RWPE2 (cell line): ENCODE measurements at regions not wholly inside any gene's neighbourhood (a gene's known extent, or its start where the extent isn't known, plus 50 kb on each side); places are given as distances from the start of the nearest gene placed in this dataset.

Experiments
- ATAC-seq: fragments of 200-7000 bp; cut with Tn5 transposase; 3 replicates; pipeline ENCODE4 v1.9.1; 2021; ENCODE audit warnings: low read depth
- DNase-seq: peaks from one replicate; pipeline ENCODE4 v3.0.0-alpha.2; 2020; ENCODE audit warnings: low spot score
- H3K27ac ChIP-seq: fragments of 450-650 bp; 2 replicates; pipeline ENCODE4 v1.5.1; 2017; ENCODE audit warnings: mild to moderate bottlenecking; ENCODE audit not compliant: poor library complexity, severe bottlenecking
- H3K27me3 ChIP-seq: fragments of 250-450 bp; sonication (Bioruptor Pico); 2 replicates; pipeline ENCODE4 v1.5.1; 2021; ENCODE audit warnings: mild to moderate bottlenecking, moderate library complexity; ENCODE audit not compliant: insufficient read depth, poor library complexity, severe bottlenecking
- H3K36me3 ChIP-seq: fragments of 250-450 bp; sonication (Bioruptor Pico); 2 replicates; pipeline ENCODE4 v1.5.1; 2020; ENCODE audit warnings: low read depth, mild to moderate bottlenecking, moderate library complexity
- H3K4me1 ChIP-seq: fragments of 250-450 bp; sonication (Bioruptor Pico); 2 replicates; pipeline ENCODE4 v1.5.1; 2021; ENCODE audit warnings: mild to moderate bottlenecking, moderate library complexity; ENCODE audit not compliant: insufficient read depth, poor library complexity, severe bottlenecking
- H3K4me3 ChIP-seq: fragments of 250-450 bp; sonication (Bioruptor Pico); 2 replicates; pipeline ENCODE4 v1.5.1; 2021; ENCODE audit warnings: mild to moderate bottlenecking, moderate library complexity; ENCODE audit not compliant: severe bottlenecking
- H3K9me3 ChIP-seq: fragments of 250-450 bp; sonication (Bioruptor Pico); 2 replicates; pipeline ENCODE4 v1.5.1; 2021; ENCODE audit warnings: mild to moderate bottlenecking, moderate library complexity; ENCODE audit not compliant: severe bottlenecking
- CTCF ChIP-seq: fragments of 450-650 bp; IDR thresholded peaks from one replicate; pipeline ENCODE4 v1.5.1; 2017; ENCODE audit warnings: mild to moderate bottlenecking, moderate library complexity; ENCODE audit not compliant: poor library complexity, severe bottlenecking

GRCh38 chr2:181404472-181404871 lies 52.7 kb upstream of the ITGA4 start:
- Histone ChIP-seq H3K27me3 (no peaks in the 10 kb centered on the region), H3K9me3 (no peaks in the 10 kb centered on the region), H3K36me3 (no peaks in the 10 kb centered on the region), H3K4me1 (no peaks in the 10 kb centered on the region), H3K27ac (no peak overlapping the region), H3K4me3 (no peak overlapping the region)
- TF ChIP-seq CTCF = no peak
- no peak for DNase-seq
- no peak for ATAC-seq

- DNase-seq = no peak
- Histone ChIP-seq H3K27me3 (no peaks in the 10 kb centered on the region), H3K36me3 (no peaks in the 10 kb centered on the region), H3K4me1 (no peaks in the 10 kb centered on the region), H3K4me3 (no peak overlapping the region), H3K27ac (no peak overlapping the region), H3K9me3 (no peaks in the 10 kb centered on the region)
- ATAC-seq = no peak
- TF ChIP-seq CTCF = no peak
Observed at GRCh38 chr2:181407171-181407570, 50.0 kb upstream of the ITGA4 start.
